RWPE2 (cell line): ENCODE measurements at regions not wholly inside any gene's neighbourhood (a gene's known extent, or its start where the extent isn't known, plus 50 kb on each side); places are given as distances from the start of the nearest gene placed in this dataset.
"Not testable (repeated sequence)": the region's sequence is repeated elsewhere in the genome, so short reads cannot be mapped to it uniquely, and the experiment has no call there.

Experiments
- ATAC-seq: fragments of 200-7000 bp; cut with Tn5 transposase; 3 replicates; pipeline ENCODE4 v1.9.1; 2021; ENCODE audit warnings: low read depth
- DNase-seq: peaks from one replicate; pipeline ENCODE4 v3.0.0-alpha.2; 2020; ENCODE audit warnings: low spot score
- H3K27ac ChIP-seq: fragments of 450-650 bp; 2 replicates; pipeline ENCODE4 v1.5.1; 2017; ENCODE audit warnings: mild to moderate bottlenecking; ENCODE audit not compliant: poor library complexity, severe bottlenecking
- H3K27me3 ChIP-seq: fragments of 250-450 bp; sonication (Bioruptor Pico); 2 replicates; pipeline ENCODE4 v1.5.1; 2021; ENCODE audit warnings: mild to moderate bottlenecking, moderate library complexity; ENCODE audit not compliant: insufficient read depth, poor library complexity, severe bottlenecking
- H3K36me3 ChIP-seq: fragments of 250-450 bp; sonication (Bioruptor Pico); 2 replicates; pipeline ENCODE4 v1.5.1; 2020; ENCODE audit warnings: low read depth, mild to moderate bottlenecking, moderate library complexity
- H3K4me1 ChIP-seq: fragments of 250-450 bp; sonication (Bioruptor Pico); 2 replicates; pipeline ENCODE4 v1.5.1; 2021; ENCODE audit warnings: mild to moderate bottlenecking, moderate library complexity; ENCODE audit not compliant: insufficient read depth, poor library complexity, severe bottlenecking
- H3K4me3 ChIP-seq: fragments of 250-450 bp; sonication (Bioruptor Pico); 2 replicates; pipeline ENCODE4 v1.5.1; 2021; ENCODE audit warnings: mild to moderate bottlenecking, moderate library complexity; ENCODE audit not compliant: severe bottlenecking
- H3K9me3 ChIP-seq: fragments of 250-450 bp; sonication (Bioruptor Pico); 2 replicates; pipeline ENCODE4 v1.5.1; 2021; ENCODE audit warnings: mild to moderate bottlenecking, moderate library complexity; ENCODE audit not compliant: severe bottlenecking
- CTCF ChIP-seq: fragments of 450-650 bp; IDR thresholded peaks from one replicate; pipeline ENCODE4 v1.5.1; 2017; ENCODE audit warnings: mild to moderate bottlenecking, moderate library complexity; ENCODE audit not compliant: poor library complexity, severe bottlenecking

- Histone ChIP-seq H3K27me3 (peaks cover 4% of the 10 kb centered on the region), H3K9me3 (no peaks in the 10 kb centered on the region), H3K27ac (no peak overlapping the region), H3K36me3 (no peaks in the 10 kb centered on the region), H3K4me1 (no peaks in the 10 kb centered on the region), H3K4me3 (no peak overlapping the region)
- ATAC-seq (no peak), DNase-seq (no peak)
- no peak for TF ChIP-seq CTCF
These were observed 131.7 kb upstream of the TNP1 start for GRCh38 chr2:216991563-216991962.

- ATAC-seq = peak; percentile 38; the same call in 1 of the 3 replicates
- DNase-seq = no peak
- no peaks in the 10 kb centered on the region for H3K4me1 ChIP-seq
- no peak for TF ChIP-seq CTCF
- H3K36me3 ChIP-seq = no peaks in the 10 kb centered on the region
- no peak overlapping the region for H3K27ac ChIP-seq
- H3K9me3 ChIP-seq = no peaks in the 10 kb centered on the region
- no peak overlapping the region for H3K4me3 ChIP-seq
- peaks cover 4% of the 10 kb centered on the region for H3K27me3 ChIP-seq
These were observed 129.7 kb upstream of the TNP1 start for GRCh38 chr2:216989340-216990129.

GRCh38 chr2:216987252-216987821 is 127.5 kb upstream of the TNP1 start:
- TF ChIP-seq CTCF = no peak
- ATAC-seq = no peak
- no peak for DNase-seq
- Histone ChIP-seq H3K27me3 (no peaks in the 10 kb centered on the region), H3K36me3 (no peaks in the 10 kb centered on the region), H3K4me3 (no peak overlapping the region), H3K4me1 (no peaks in the 10 kb centered on the region), H3K27ac (no peak overlapping the region), H3K9me3 (no peaks in the 10 kb centered on the region)

GRCh38 chr2:216985658-216986141 is 125.8 kb upstream of the TNP1 start:
- no peak overlapping the region for H3K27ac ChIP-seq
- H3K4me1 ChIP-seq = no peaks in the 10 kb centered on the region
- H3K27me3 ChIP-seq = no peaks in the 10 kb centered on the region
- H3K9me3 ChIP-seq = no peaks in the 10 kb centered on the region
- no peak for ATAC-seq
- no peaks in the 10 kb centered on the region for H3K36me3 ChIP-seq
- TF ChIP-seq CTCF = no peak
- no peak overlapping the region for H3K4me3 ChIP-seq
- no peak for DNase-seq

GRCh38 chr2:216984937-216985336 is 125.1 kb upstream of the TNP1 start:
- Histone ChIP-seq H3K27me3 (no peaks in the 10 kb centered on the region), H3K4me1 (no peaks in the 10 kb centered on the region), H3K9me3 (no peaks in the 10 kb centered on the region), H3K4me3 (no peak overlapping the region), H3K36me3 (no peaks in the 10 kb centered on the region), H3K27ac (no peak overlapping the region)
- TF ChIP-seq CTCF = no peak
- DNase-seq = no peak
- ATAC-seq = no peak

- not testable (repeated sequence) for ATAC-seq, H3K27ac ChIP-seq, DNase-seq
These were observed 122.1 kb upstream of the TNP1 start for GRCh38 chr2:216981951-216982350.

GRCh38 chr2:216980510-216980909 is 120.6 kb upstream of the TNP1 start:
- not testable (repeated sequence) for ATAC-seq, H3K4me3 ChIP-seq, H3K9me3 ChIP-seq, H3K27ac ChIP-seq, H3K4me1 ChIP-seq, DNase-seq, H3K27me3 ChIP-seq, H3K36me3 ChIP-seq

More at GRCh38 chr2:216981951-216982350, 122.1 kb upstream of the TNP1 start:
- H3K4me1 ChIP-seq, H3K9me3 ChIP-seq, H3K27me3 ChIP-seq, H3K4me3 ChIP-seq, H3K36me3 ChIP-seq: not testable (repeated sequence)
